HG02763 (cell line): ENCODE measurements at regions not wholly inside any gene's neighbourhood (a gene's known extent, or its start where the extent isn't known, plus 50 kb on each side); places are given as distances from the start of the nearest gene placed in this dataset.

Experiments
- ATAC-seq: cut with Tn5 transposase; IDR thresholded peaks from one replicate; pipeline ENCODE4 v1.9.1; 2021; ENCODE audit warnings: mild to moderate bottlenecking, moderate library complexity; ENCODE audit not compliant: unreplicated experiment

GRCh38 chr1:87603626-87604025 is 274.9 kb downstream of the LMO4 start:
- no peak for ATAC-seq

- ATAC-seq: no peak
These were observed 284.3 kb downstream of the LMO4 start for GRCh38 chr1:87612956-87613355.

- no peak for ATAC-seq
These were observed 286.8 kb downstream of the LMO4 start for GRCh38 chr1:87615491-87615890.

GRCh38 chr1:87615901-87616300 is 287.2 kb downstream of the LMO4 start:
- ATAC-seq: no peak

GRCh38 chr1:87620807-87621206 is 292.1 kb downstream of the LMO4 start:
- no peak for ATAC-seq

GRCh38 chr1:87629673-87630072 is 301.0 kb downstream of the LMO4 start:
- ATAC-seq: no peak

GRCh38 chr1:87632232-87632631 is 303.6 kb downstream of the LMO4 start:
- no peak for ATAC-seq

GRCh38 chr1:87636198-87636892 is 307.7 kb downstream of the LMO4 start:
- no peak for ATAC-seq

GRCh38 chr1:87638636-87639035 is 310.0 kb downstream of the LMO4 start:
- no peak for ATAC-seq

- ATAC-seq: no peak
These were observed 313.3 kb downstream of the LMO4 start for GRCh38 chr1:87641996-87642395.

GRCh38 chr1:87642581-87643221 is 314.0 kb downstream of the LMO4 start:
- no peak for ATAC-seq

- ATAC-seq: no peak
These were observed 315.4 kb downstream of the LMO4 start for GRCh38 chr1:87644033-87644578.

GRCh38 chr1:87644579-87645190 is 316.0 kb downstream of the LMO4 start:
- no peak for ATAC-seq

- ATAC-seq: no peak
These were observed 318.9 kb downstream of the LMO4 start for GRCh38 chr1:87647430-87648177.

- ATAC-seq: no peak
These were observed 319.8 kb downstream of the LMO4 start for GRCh38 chr1:87648323-87649119.

- ATAC-seq: no peak
These were observed 321.6 kb downstream of the LMO4 start for GRCh38 chr1:87650306-87650705.

GRCh38 chr1:87652176-87652575 is 323.5 kb downstream of the LMO4 start:
- ATAC-seq: no peak

- no peak for ATAC-seq
These were observed 336.5 kb downstream of the LMO4 start for GRCh38 chr1:87665151-87665550.

GRCh38 chr1:87666681-87667080 is 338.0 kb downstream of the LMO4 start:
- no peak for ATAC-seq

GRCh38 chr1:87669674-87670073 is 341.0 kb downstream of the LMO4 start:
- no peak for ATAC-seq
